ENCODE measurements at regions not wholly inside any gene's neighbourhood (a gene's known extent, or its start where the extent isn't known, plus 50 kb on each side); places are given as distances from the start of the nearest gene placed in this dataset.

DNA sequence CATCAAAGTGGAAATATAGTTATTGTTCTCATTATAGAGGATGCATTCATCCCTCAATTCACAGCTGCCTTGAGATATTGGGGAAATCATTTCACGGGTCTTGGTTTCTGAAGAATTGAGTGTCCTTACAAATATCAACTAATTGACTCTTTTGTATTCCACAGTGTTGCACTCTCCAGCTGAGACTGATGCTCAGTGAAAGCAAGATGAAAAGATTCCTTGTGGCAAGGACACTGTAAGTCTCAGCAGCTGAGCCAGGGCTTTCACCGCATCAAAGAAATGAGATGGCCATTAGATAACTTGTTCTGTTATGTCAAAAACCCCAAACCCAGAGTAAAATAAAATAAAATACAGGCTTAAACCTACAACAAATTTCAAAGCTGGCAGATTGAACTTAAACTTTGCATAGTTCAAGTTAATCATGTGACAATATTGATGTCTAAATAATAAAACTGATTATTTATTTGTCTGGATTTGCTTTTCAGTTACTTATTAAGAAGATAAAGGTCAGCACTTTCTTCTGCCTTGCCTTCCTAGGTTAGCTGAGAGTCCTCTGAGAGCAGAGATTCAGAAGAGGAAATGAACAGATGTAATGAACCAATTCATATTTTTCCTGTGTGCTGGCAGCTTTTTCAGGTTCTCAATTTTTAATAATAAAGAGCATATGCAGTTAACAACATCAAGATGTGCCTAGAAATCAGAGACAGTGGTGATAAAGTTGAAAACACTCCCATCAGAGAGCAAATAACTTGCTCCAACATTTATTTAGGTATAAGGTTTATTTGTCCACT lies 82.4 kb upstream of the SMLR1 start:
- TF ChIP-seq, protein P1, sequence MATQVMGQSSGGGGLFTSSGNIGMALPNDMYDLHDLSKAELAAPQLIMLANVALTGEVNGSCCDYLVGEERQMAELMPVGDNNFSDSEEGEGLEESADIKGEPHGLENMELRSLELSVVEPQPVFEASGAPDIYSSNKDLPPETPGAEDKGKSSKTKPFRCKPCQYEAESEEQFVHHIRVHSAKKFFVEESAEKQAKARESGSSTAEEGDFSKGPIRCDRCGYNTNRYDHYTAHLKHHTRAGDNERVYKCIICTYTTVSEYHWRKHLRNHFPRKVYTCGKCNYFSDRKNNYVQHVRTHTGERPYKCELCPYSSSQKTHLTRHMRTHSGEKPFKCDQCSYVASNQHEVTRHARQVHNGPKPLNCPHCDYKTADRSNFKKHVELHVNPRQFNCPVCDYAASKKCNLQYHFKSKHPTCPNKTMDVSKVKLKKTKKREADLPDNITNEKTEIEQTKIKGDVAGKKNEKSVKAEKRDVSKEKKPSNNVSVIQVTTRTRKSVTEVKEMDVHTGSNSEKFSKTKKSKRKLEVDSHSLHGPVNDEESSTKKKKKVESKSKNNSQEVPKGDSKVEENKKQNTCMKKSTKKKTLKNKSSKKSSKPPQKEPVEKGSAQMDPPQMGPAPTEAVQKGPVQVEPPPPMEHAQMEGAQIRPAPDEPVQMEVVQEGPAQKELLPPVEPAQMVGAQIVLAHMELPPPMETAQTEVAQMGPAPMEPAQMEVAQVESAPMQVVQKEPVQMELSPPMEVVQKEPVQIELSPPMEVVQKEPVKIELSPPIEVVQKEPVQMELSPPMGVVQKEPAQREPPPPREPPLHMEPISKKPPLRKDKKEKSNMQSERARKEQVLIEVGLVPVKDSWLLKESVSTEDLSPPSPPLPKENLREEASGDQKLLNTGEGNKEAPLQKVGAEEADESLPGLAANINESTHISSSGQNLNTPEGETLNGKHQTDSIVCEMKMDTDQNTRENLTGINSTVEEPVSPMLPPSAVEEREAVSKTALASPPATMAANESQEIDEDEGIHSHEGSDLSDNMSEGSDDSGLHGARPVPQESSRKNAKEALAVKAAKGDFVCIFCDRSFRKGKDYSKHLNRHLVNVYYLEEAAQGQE (IDR thresholded peaks at IDR 0.05; ENCODE audit: insufficient replicate concordance, low read depth), result no peak
- TF ChIP-seq, protein P2, sequence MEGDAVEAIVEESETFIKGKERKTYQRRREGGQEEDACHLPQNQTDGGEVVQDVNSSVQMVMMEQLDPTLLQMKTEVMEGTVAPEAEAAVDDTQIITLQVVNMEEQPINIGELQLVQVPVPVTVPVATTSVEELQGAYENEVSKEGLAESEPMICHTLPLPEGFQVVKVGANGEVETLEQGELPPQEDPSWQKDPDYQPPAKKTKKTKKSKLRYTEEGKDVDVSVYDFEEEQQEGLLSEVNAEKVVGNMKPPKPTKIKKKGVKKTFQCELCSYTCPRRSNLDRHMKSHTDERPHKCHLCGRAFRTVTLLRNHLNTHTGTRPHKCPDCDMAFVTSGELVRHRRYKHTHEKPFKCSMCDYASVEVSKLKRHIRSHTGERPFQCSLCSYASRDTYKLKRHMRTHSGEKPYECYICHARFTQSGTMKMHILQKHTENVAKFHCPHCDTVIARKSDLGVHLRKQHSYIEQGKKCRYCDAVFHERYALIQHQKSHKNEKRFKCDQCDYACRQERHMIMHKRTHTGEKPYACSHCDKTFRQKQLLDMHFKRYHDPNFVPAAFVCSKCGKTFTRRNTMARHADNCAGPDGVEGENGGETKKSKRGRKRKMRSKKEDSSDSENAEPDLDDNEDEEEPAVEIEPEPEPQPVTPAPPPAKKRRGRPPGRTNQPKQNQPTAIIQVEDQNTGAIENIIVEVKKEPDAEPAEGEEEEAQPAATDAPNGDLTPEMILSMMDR (IDR thresholded peaks at IDR 0.05; ENCODE audit: insufficient read depth, low read length), result no peak
- TF ChIP-seq SPI1 (IDR thresholded peaks at IDR 0.05; ENCODE audit: borderline replicate concordance, low read depth) (no peak), GABPA (IDR thresholded peaks at IDR 0.05; ENCODE audit: low read depth) (no peak), POLR2AphosphoS5 (IDR thresholded peaks at IDR 0.05; ENCODE audit: low read depth) (no peak)
- Histone ChIP-seq H3K4me3 (replicated peaks; ENCODE audit: insufficient read depth, low read length) (no peak overlapping the region), H3K27ac (replicated peaks) (no peak overlapping the region), H3K27me3 (ENCODE audit: insufficient read depth, poor library complexity, severe bottlenecking) (no peaks in the 10 kb centered on the region)
- DNase-seq (ENCODE audit: low read depth in 1 of 2, low spot score in 1 of 2), result no peak

DNA sequence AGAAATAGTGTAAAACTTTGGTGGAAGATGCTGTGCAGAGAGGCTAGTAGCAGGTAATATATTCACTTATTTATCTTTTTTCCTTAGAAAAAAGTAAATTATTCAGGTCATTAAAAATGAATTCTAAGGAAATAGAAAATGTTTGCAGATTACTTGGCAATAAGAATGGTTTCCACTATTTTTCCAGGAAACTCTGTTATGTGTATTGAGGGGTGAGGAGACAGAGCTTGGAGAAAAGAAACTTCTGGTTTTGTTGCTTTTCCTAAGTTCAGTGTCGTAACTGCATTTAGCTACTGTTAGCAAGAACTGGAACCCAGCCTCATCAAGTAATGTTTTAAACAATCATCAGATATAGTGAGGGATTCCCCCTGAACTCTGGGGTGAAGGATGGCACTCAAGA lies 79.2 kb upstream of the SMLR1 start:
- Histone ChIP-seq H3K4me3 (replicated peaks; ENCODE audit: insufficient read depth, low read length) (no peak overlapping the region), H3K27ac (replicated peaks) (no peak overlapping the region), H3K27me3 (ENCODE audit: insufficient read depth, poor library complexity, severe bottlenecking) (no peaks in the 10 kb centered on the region)
- TF ChIP-seq SPI1 (IDR thresholded peaks at IDR 0.05; ENCODE audit: borderline replicate concordance, low read depth) (no peak), GABPA (IDR thresholded peaks at IDR 0.05; ENCODE audit: low read depth) (no peak), POLR2AphosphoS5 (IDR thresholded peaks at IDR 0.05; ENCODE audit: low read depth) (no peak)
- TF ChIP-seq, protein P2 (IDR thresholded peaks at IDR 0.05; ENCODE audit: insufficient read depth, low read length), result no peak
- TF ChIP-seq, protein P1 (IDR thresholded peaks at IDR 0.05; ENCODE audit: insufficient replicate concordance, low read depth), result no peak
- no peak for DNase-seq (ENCODE audit: low read depth in 1 of 2, low spot score in 1 of 2)

DNA sequence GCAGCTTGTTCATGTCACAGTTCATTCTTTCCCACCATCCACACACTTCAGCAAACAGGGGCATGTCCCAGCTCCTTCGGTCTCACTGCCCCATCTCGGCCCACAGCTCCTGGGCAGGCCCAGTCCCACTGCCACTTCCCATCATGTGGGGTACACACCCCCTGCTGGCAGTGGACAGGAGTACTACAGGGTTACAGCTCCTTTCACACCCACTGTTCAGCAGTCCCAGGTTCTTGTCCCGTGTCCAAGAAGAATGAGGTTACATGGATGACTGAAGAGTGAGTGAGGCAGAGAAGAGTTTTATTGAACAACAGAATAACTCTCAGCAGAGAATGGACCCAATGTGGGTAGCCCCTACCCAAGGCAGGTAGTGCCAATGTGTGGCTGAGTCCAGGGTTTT lies 77.8 kb upstream of the SMLR1 start:
- Histone ChIP-seq H3K4me3 (replicated peaks; ENCODE audit: insufficient read depth, low read length) (no peak overlapping the region), H3K27me3 (ENCODE audit: insufficient read depth, poor library complexity, severe bottlenecking) (no peaks in the 10 kb centered on the region), H3K27ac (replicated peaks) (no peak overlapping the region)
- no peak for DNase-seq (ENCODE audit: low read depth in 1 of 2, low spot score in 1 of 2)
- TF ChIP-seq GABPA (IDR thresholded peaks at IDR 0.05; ENCODE audit: low read depth), result no peak
- no peak for TF ChIP-seq SPI1 (IDR thresholded peaks at IDR 0.05; ENCODE audit: borderline replicate concordance, low read depth)
- TF ChIP-seq, protein P1 (IDR thresholded peaks at IDR 0.05; ENCODE audit: insufficient replicate concordance, low read depth), result no peak
- TF ChIP-seq POLR2AphosphoS5 (IDR thresholded peaks at IDR 0.05; ENCODE audit: low read depth), result no peak
- TF ChIP-seq, protein P2 (IDR thresholded peaks at IDR 0.05; ENCODE audit: insufficient read depth, low read length), result no peak
